ENCODE measurements at regions not wholly inside any gene's neighbourhood (a gene's known extent, or its start where the extent isn't known, plus 50 kb on each side); places are given as distances from the start of the nearest gene placed in this dataset.

GRCh38 chr2:240213476-240214421 is 73.3 kb upstream of the OTOS start:
- no peak for TF ChIP-seq GATA3 (IDR thresholded peaks at IDR 0.05; ENCODE audit: low read depth, low read length)
- TF ChIP-seq GATA2 (IDR thresholded peaks at IDR 0.05; ENCODE audit: low read depth, low read length), result no peak

GRCh38 chr2:240214790-240215675 is 74.6 kb upstream of the OTOS start:
- TF ChIP-seq GATA3 (IDR thresholded peaks at IDR 0.05; ENCODE audit: low read depth, low read length) (no peak), GATA2 (IDR thresholded peaks at IDR 0.05; ENCODE audit: low read depth, low read length) (no peak)

- TF ChIP-seq GATA3 (IDR thresholded peaks at IDR 0.05; ENCODE audit: low read depth, low read length), result no peak
- TF ChIP-seq GATA2 (IDR thresholded peaks at IDR 0.05; ENCODE audit: low read depth, low read length), result no peak
Observed at GRCh38 chr2:240215676-240216051, 75.2 kb upstream of the OTOS start.

- no peak for TF ChIP-seq GATA3 (IDR thresholded peaks at IDR 0.05; ENCODE audit: low read depth, low read length)
- no peak for TF ChIP-seq GATA2 (IDR thresholded peaks at IDR 0.05; ENCODE audit: low read depth, low read length)
Observed at GRCh38 chr2:240216167-240216566, 75.7 kb upstream of the OTOS start.

GRCh38 chr2:240217431-240218301 is 77.2 kb upstream of the OTOS start:
- TF ChIP-seq GATA3 (IDR thresholded peaks at IDR 0.05; ENCODE audit: low read depth, low read length) (no peak), GATA2 (IDR thresholded peaks at IDR 0.05; ENCODE audit: low read depth, low read length) (no peak)

- TF ChIP-seq GATA2 (IDR thresholded peaks at IDR 0.05; ENCODE audit: low read depth, low read length), result no peak
- no peak for TF ChIP-seq GATA3 (IDR thresholded peaks at IDR 0.05; ENCODE audit: low read depth, low read length)
Observed at GRCh38 chr2:240219208-240219890, 78.9 kb upstream of the OTOS start.

GRCh38 chr2:240220371-240220770 is 79.9 kb upstream of the OTOS start:
- no peak for TF ChIP-seq GATA3 (IDR thresholded peaks at IDR 0.05; ENCODE audit: low read depth, low read length)

GRCh38 chr2:240223631-240224030 is 83.2 kb upstream of the OTOS start:
- no peak for TF ChIP-seq GATA3 (IDR thresholded peaks at IDR 0.05; ENCODE audit: low read depth, low read length)
- TF ChIP-seq GATA2 (IDR thresholded peaks at IDR 0.05; ENCODE audit: low read depth, low read length), result no peak

GRCh38 chr2:240224676-240225075 is 84.2 kb upstream of the OTOS start:
- no peak for TF ChIP-seq GATA2 (IDR thresholded peaks at IDR 0.05; ENCODE audit: low read depth, low read length)
- no peak for TF ChIP-seq GATA3 (IDR thresholded peaks at IDR 0.05; ENCODE audit: low read depth, low read length)

GRCh38 chr2:240225131-240225530 is 84.7 kb upstream of the OTOS start:
- TF ChIP-seq GATA2 (IDR thresholded peaks at IDR 0.05; ENCODE audit: low read depth, low read length) (no peak), GATA3 (IDR thresholded peaks at IDR 0.05; ENCODE audit: low read depth, low read length) (no peak)

GRCh38 chr2:240225660-240226475 is 85.4 kb upstream of the OTOS start:
- TF ChIP-seq GATA2 (IDR thresholded peaks at IDR 0.05; ENCODE audit: low read depth, low read length), result no peak
- no peak for TF ChIP-seq GATA3 (IDR thresholded peaks at IDR 0.05; ENCODE audit: low read depth, low read length)

Data from SH-SY5Y (cell line).